Heart left ventricle (tissue), 16 donors: ENCODE measurements at regions not wholly inside any gene's neighbourhood (a gene's known extent, or its start where the extent isn't known, plus 50 kb on each side); places are given as distances from the start of the nearest gene placed in this dataset.

Source experiments
- ATAC-seq, 4 donors: fragments of 200-7000 bp; cut with Tn5 transposase; one replicate each; pipeline ENCODE4 v1.9.1; 2020 to 2022; ENCODE audit warnings: moderate library complexity in 4 of 4, mild to moderate bottlenecking in 3 of 4, moderate number of reproducible peaks in 1 of 4
- DNase-seq, 5 donors: peaks; one replicate each; pipeline ENCODE4 v3.0.0-alpha.2; 2020
- H3K27ac ChIP-seq, 12 donors: fragments of 200-600 bp; sonication (generic) in 4 of 12; one replicate each; pipeline versions ENCODE4 v1.5.0 to v1.8.0; 2016 to 2022; ENCODE audit warnings: mild to moderate bottlenecking in 2 of 12
- H3K27me3 ChIP-seq, 9 donors: fragments of 200-600 bp; sonication (generic) in 2 of 9; one replicate each; pipeline versions ENCODE4 v1.5.1 to v1.8.0; 2016 to 2022; ENCODE audit warnings: mild to moderate bottlenecking in 3 of 9
- H3K36me3 ChIP-seq, 9 donors: fragments of 200-600 bp; sonication (generic) in 2 of 9; one replicate each; pipeline versions ENCODE4 v1.5.0 to v1.8.0; 2018 to 2022; ENCODE audit warnings: mild to moderate bottlenecking in 2 of 9
- H3K4me1 ChIP-seq, 12 donors: fragments of 200-600 bp; sonication (generic) in 4 of 12; one replicate each; pipeline versions ENCODE4 v1.5.0 to v1.8.0; 2016 to 2022; ENCODE audit warnings: mild to moderate bottlenecking in 3 of 12
- H3K4me3 ChIP-seq, 12 donors: fragments of 200-600 bp; sonication (generic) in 4 of 12; one replicate each; pipeline versions ENCODE4 v1.5.0 to v1.8.0; 2017 to 2022; ENCODE audit warnings: mild to moderate bottlenecking in 9 of 12, moderate library complexity in 4 of 12
- H3K9me3 ChIP-seq, 12 donors: fragments of 200-600 bp; sonication (generic) in 4 of 12; one replicate each; pipeline versions ENCODE4 v1.5.0 to v1.8.0; 2016 to 2022; ENCODE audit warnings: mild to moderate bottlenecking in 1 of 12
- CTCF ChIP-seq, 12 donors: fragments of 200-600 bp; sonication (generic) in 4 of 12; IDR thresholded peaks; one replicate each; pipeline versions ENCODE4 v1.5.0 to v1.8.0; 2018 to 2022; ENCODE audit warnings: antibody characterized with exemption in 12 of 12, mild to moderate bottlenecking in 5 of 12
- POLR2A ChIP-seq, 2 donors: fragments of 450-650 bp; IDR thresholded peaks; one replicate each; pipeline ENCODE4 v1.6.1; 2017; ENCODE audit warnings: antibody characterized with exemption in 2 of 2, mild to moderate bottlenecking in 2 of 2, moderate library complexity in 2 of 2
- WGBS, 4 donors: extraction: QIAGEN DNeasy Blood & Tissue Kit in 2 of 4; methylation state at CpG; one replicate each; pipeline versions ENCODE4 v1.1.5 to v1.1.7; 2013 to 2018; 5-methylcytosine and 5-hydroxymethylcytosine counted together
- intact Hi-C, 10 donors: fragments of 100-400 bp; cut with DNase I; formaldehyde crosslinking; loops; one replicate each; pipeline versions ENCODE4 v1.11.1 to v1.14.2; 2022
- donor health status: ischemic (EF 13 %, LVEDD 7.1; RV severe dilation, severe dysfunction).
- donor health status: healthy with polysubstance abuse.
- donor health status: DM: no; HTN: yes; CAD: no.
- donor health status: DM: no; HTN: no; CAD: no.
- donor health status: ischemic (EF 25% LVEDD 6.9; RV normal size, moderate dysfunction).
- donor health status: ischemic (EF 25% LVEDD 5.7; RV mildly dilated, moderate dysfunction).
- donor health status: healthy.
- donor health status: DM: yes; HTN: yes; CAD: no.
- donor health status: ischemic (EF 35%, LVEDD 5.7; RV mildly dilated, moderate dysfunction).
- donor health status: nonischemic (EF 11% LVEDD 7.7; RV severe dilation, severe dysfunction).
- donor health status: DM: yes; HTN: yes; CAD: no.
- donor health status: PGD.
- donor health status: ischemic (EF 29% LVEDD 5.4; RV normal size, mild dysfunction).
- donor health status: nonischemic (EF 23%, LVEDD 6.1; RV moderate dilation, normal function).

DNA sequence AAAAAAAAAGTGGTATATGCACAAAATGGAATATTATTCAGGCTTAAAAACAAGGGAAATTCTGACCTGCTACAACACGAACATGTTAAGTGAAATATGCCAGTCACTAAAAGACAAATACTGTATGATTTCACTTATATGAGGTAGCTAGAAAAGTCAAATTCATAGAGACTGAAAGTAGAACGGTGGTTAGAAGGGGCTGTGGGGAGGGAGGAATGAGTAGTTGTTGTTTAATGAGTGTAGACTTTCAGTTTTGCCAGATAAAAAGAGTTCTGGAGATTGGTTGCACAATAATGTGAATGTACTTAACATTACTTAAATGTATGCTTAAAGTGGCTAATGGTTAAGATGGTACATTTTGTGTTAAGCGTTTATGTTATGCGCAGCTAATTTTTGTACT, 79.5 kb upstream of the IL12B start:
- no peak for TF ChIP-seq CTCF (IDR thresholded peaks at IDR 0.05)
- TF ChIP-seq POLR2A (IDR thresholded peaks at IDR 0.05), result no peak
- ATAC-seq (no peak), DNase-seq (no peak)
- intact Hi-C loops, result no loop called here
- Histone ChIP-seq H3K9me3 (no peaks in the 10 kb centered on the region), H3K4me1 (peaks cover 0 to 13% (median 0%) of the 10 kb centered on the region in 12 donors), H3K27me3 (peaks cover 0 to 4% (median 0%) of the 10 kb centered on the region in 9 donors), H3K27ac (no peak overlapping the region), H3K4me3 (no peak overlapping the region), H3K36me3 (no peaks in the 10 kb centered on the region)
- WGBS, 4 donors, result 83 to 96% (median 89%) methylated on average over 4 of the region's 4 CpGs

- peaks cover 0 to 4% (median 0%) of the 10 kb centered on the region in 9 donors for H3K27me3 ChIP-seq
- intact Hi-C loops, result no loop called here
- no peak for ATAC-seq
- H3K27ac ChIP-seq, result no peak overlapping the region
- DNase-seq, result no peak
- 57 to 91% (median 88%) methylated on average over 2 of the region's 2 CpGs for WGBS, 4 donors
- H3K4me1 ChIP-seq, result peaks cover 0 to 13% (median 0%) of the 10 kb centered on the region in 12 donors
- H3K9me3 ChIP-seq, result no peaks in the 10 kb centered on the region
- no peaks in the 10 kb centered on the region for H3K36me3 ChIP-seq
- H3K4me3 ChIP-seq, result no peak overlapping the region
- TF ChIP-seq POLR2A (IDR thresholded peaks at IDR 0.05) (no peak), CTCF (IDR thresholded peaks at IDR 0.05) (no peak)
Measured at GRCh38 chr5:159410480-159410879, 80.2 kb upstream of the IL12B start.

- H3K4me3 ChIP-seq, result no peak overlapping the region
- ATAC-seq (no peak), DNase-seq (no peak)
- TF ChIP-seq CTCF (IDR thresholded peaks at IDR 0.05), result no peak
- no peak for TF ChIP-seq POLR2A (IDR thresholded peaks at IDR 0.05)
- 64 to 78% (median 71%) methylated on average over 6 of the region's 6 CpGs for WGBS, 4 donors
- no peak overlapping the region for H3K27ac ChIP-seq
- intact Hi-C loops, result no loop called here
- H3K9me3 ChIP-seq, result no peaks in the 10 kb centered on the region
- peaks cover 0 to 13% (median 0%) of the 10 kb centered on the region in 12 donors for H3K4me1 ChIP-seq
- no peaks in the 10 kb centered on the region for H3K36me3 ChIP-seq
- H3K27me3 ChIP-seq, result peaks cover 0 to 4% (median 0%) of the 10 kb centered on the region in 9 donors
Measured at GRCh38 chr5:159411115-159411514, 80.8 kb upstream of the IL12B start.

- H3K27me3 ChIP-seq, result peaks cover 0 to 4% (median 0%) of the 10 kb centered on the region in 9 donors
- H3K4me3 ChIP-seq, result no peak overlapping the region
- H3K4me1 ChIP-seq, result peaks cover 0 to 13% (median 0%) of the 10 kb centered on the region in 12 donors
- 59 to 76% (median 64%) methylated on average over 6 of the region's 6 CpGs for WGBS, 4 donors
- H3K27ac ChIP-seq, result no peak overlapping the region
- intact Hi-C loops, result no loop called here
- ATAC-seq (no peak), DNase-seq (no peak)
- no peaks in the 10 kb centered on the region for H3K9me3 ChIP-seq
- no peak for TF ChIP-seq CTCF (IDR thresholded peaks at IDR 0.05)
- TF ChIP-seq POLR2A (IDR thresholded peaks at IDR 0.05), result no peak
- no peaks in the 10 kb centered on the region for H3K36me3 ChIP-seq
Measured at GRCh38 chr5:159412284-159413046, 82.2 kb upstream of the IL12B start.
